ENCODE measurements at regions not wholly inside any gene's neighbourhood (a gene's known extent, or its start where the extent isn't known, plus 50 kb on each side); places are given as distances from the start of the nearest gene placed in this dataset.

DNA sequence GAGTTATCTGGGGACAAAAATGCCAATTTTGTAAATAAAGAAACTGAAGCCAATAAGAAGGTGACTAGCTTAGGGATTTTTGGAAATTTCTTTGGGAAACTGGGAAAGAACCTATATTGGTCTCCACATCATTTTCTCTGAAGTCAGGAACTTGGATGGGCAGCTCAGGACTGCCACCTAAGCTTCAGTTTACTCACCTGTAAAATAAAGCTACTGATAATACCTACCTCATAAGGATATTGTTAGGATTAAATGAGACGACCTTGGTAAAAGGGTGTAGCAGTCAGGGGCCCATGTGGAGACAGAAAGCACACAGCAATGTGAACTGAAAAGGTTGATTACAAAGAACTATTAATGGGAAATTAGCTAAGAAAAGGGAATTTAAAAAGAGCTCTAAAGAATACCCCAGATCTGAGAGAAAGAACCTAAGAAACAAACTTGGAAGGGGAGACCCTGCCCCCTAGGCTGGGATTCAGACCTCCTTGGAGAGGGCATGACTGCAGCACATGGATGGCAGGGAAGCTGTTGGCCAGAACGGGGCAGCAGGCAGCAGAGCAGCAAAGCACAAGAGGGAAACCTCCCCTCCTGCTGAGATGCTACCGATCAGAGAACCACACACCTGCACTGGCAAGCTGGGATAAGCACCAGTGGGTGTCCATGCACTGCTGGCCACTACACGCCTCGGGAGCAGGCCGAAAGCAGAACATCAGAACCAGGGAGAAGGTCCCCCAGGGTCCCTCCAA, 83.7 kb upstream of the THBS1 start:
- H3K9me3 ChIP-seq, result no peaks in the 10 kb centered on the region
- H3K4me1 ChIP-seq (ENCODE audit: control insufficient read depth in 1 of 2, low read depth in 2 of 2), result peaks cover 0 to 3% of the 10 kb centered on the region in 2 donors
- no peak for DNase-seq (ENCODE audit: low spot score)
- TF ChIP-seq, protein P1, sequence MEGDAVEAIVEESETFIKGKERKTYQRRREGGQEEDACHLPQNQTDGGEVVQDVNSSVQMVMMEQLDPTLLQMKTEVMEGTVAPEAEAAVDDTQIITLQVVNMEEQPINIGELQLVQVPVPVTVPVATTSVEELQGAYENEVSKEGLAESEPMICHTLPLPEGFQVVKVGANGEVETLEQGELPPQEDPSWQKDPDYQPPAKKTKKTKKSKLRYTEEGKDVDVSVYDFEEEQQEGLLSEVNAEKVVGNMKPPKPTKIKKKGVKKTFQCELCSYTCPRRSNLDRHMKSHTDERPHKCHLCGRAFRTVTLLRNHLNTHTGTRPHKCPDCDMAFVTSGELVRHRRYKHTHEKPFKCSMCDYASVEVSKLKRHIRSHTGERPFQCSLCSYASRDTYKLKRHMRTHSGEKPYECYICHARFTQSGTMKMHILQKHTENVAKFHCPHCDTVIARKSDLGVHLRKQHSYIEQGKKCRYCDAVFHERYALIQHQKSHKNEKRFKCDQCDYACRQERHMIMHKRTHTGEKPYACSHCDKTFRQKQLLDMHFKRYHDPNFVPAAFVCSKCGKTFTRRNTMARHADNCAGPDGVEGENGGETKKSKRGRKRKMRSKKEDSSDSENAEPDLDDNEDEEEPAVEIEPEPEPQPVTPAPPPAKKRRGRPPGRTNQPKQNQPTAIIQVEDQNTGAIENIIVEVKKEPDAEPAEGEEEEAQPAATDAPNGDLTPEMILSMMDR (IDR thresholded peaks at IDR 0.05), result no peak
- ATAC-seq (ENCODE audit: insufficient number of reproducible peaks, low FRiP score, low read depth), result no peak
- H3K4me3 ChIP-seq, result no peak overlapping the region
- no peaks in the 10 kb centered on the region for H3K36me3 ChIP-seq
- H3K27ac ChIP-seq, result no peak overlapping the region
- H3K27me3 ChIP-seq (replicated peaks; ENCODE audit: insufficient read depth), result no peaks in the 10 kb centered on the region

DNA sequence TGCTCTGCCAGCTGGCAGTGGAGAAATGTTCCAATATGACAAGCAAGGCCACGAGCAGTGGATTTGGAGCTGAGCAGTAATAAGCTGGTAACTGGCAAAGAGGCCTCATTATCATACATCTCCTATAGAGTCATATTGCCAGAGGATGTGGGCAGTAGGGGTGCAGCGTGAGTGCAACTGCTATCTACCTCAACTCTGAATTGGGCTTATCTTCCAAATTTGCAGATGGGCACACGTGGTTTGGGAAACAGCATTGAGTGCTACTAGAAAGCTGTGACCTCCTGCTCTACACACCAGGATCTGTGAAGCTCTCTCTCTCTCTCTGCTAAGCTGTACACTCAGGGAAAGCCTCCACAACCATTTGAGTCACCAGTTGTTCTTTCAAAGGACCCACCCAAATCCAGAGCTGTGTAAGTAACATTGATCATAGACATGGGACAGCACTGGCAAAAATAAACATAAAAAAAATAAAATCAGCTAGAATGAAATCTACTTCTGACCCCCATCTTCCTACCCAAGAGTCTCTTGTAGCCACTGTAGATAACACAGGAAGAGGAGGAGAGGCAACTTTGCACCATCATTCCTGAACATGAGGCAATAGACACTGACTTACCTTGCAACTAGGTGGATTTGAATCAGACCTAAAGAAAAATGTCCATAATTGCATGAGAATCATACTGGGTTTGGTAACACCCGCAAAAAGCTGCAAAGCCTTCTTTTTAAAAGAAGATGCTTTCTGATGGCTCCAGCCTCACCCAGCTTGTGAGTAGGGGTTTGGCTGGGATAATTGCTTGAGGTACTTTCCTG, 82.9 kb upstream of the THBS1 start:
- no peak overlapping the region for H3K27ac ChIP-seq
- no peak for ATAC-seq (ENCODE audit: insufficient number of reproducible peaks, low FRiP score, low read depth)
- H3K4me1 ChIP-seq (ENCODE audit: control insufficient read depth in 1 of 2, low read depth in 2 of 2), result no peaks in the 10 kb centered on the region

GRCh38 chr15:39498629-39499028, 82.2 kb upstream of the THBS1 start:
- Histone ChIP-seq H3K27me3 (replicated peaks; ENCODE audit: insufficient read depth) (no peaks in the 10 kb centered on the region), H3K36me3 (no peaks in the 10 kb centered on the region), H3K4me3 (no peak overlapping the region), H3K27ac (no peak overlapping the region), H3K9me3 (no peaks in the 10 kb centered on the region), H3K4me1 (ENCODE audit: control insufficient read depth in 1 of 2, low read depth in 2 of 2) (no peaks in the 10 kb centered on the region)
- no peak for ATAC-seq (ENCODE audit: insufficient number of reproducible peaks, low FRiP score, low read depth)
- DNase-seq (ENCODE audit: low spot score), result no peak
- TF ChIP-seq, protein P1 (IDR thresholded peaks at IDR 0.05), result no peak

More for the DNA sequence above, 82.9 kb upstream of the THBS1 start:
- no peak overlapping the region for H3K4me3 ChIP-seq
- TF ChIP-seq, protein P1 (IDR thresholded peaks at IDR 0.05), result no peak
- no peaks in the 10 kb centered on the region for H3K9me3 ChIP-seq
- H3K36me3 ChIP-seq, result no peaks in the 10 kb centered on the region
- no peaks in the 10 kb centered on the region for H3K27me3 ChIP-seq (replicated peaks; ENCODE audit: insufficient read depth)
- DNase-seq (ENCODE audit: low spot score), result no peak

- Histone ChIP-seq H3K4me3 (no peak overlapping the region), H3K27ac (no peak overlapping the region), H3K36me3 (no peaks in the 10 kb centered on the region), H3K4me1 (ENCODE audit: control insufficient read depth in 1 of 2, low read depth in 2 of 2) (no peaks in the 10 kb centered on the region), H3K27me3 (replicated peaks; ENCODE audit: insufficient read depth) (no peaks in the 10 kb centered on the region), H3K9me3 (no peaks in the 10 kb centered on the region)
- TF ChIP-seq, protein P1 (IDR thresholded peaks at IDR 0.05), result no peak
- DNase-seq (ENCODE audit: low spot score) (no peak), ATAC-seq (ENCODE audit: insufficient number of reproducible peaks, low FRiP score, low read depth) (no peak)
These were observed 81.8 kb upstream of the THBS1 start for GRCh38 chr15:39499042-39499441.

DNA sequence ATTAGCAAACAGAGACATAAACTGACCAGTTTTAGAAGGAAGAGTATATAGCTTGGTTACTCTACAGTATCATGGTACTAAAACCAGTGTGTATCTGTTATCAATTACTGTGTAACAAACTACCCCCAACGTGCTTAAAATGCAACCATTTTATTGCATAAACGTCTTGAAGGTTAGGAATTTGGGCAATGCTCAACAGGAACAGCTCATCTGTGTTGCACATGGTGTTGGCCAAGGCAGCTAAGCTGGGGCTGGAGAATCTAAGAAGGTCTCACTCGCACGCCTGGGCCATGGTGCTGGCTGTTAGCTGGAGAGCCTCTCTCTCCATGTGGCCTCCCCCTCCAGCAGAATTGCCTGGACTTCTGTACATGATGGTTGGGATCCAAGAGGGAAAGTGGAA, 81.2 kb upstream of the THBS1 start:
- ATAC-seq (ENCODE audit: insufficient number of reproducible peaks, low FRiP score, low read depth) (no peak), DNase-seq (ENCODE audit: low spot score) (no peak)
- H3K4me3 ChIP-seq, result no peak overlapping the region
- no peak overlapping the region for H3K27ac ChIP-seq
- TF ChIP-seq, protein P1 (IDR thresholded peaks at IDR 0.05), result no peak
- H3K4me1 ChIP-seq (ENCODE audit: control insufficient read depth in 1 of 2, low read depth in 2 of 2), result no peaks in the 10 kb centered on the region
- no peaks in the 10 kb centered on the region for H3K36me3 ChIP-seq
- no peaks in the 10 kb centered on the region for H3K27me3 ChIP-seq (replicated peaks; ENCODE audit: insufficient read depth)
- H3K9me3 ChIP-seq, result no peaks in the 10 kb centered on the region

Data from thoracic aorta (tissue), 2 donors.